ENCODE measurements at regions not wholly inside any gene's neighbourhood (a gene's known extent, or its start where the extent isn't known, plus 50 kb on each side); places are given as distances from the start of the nearest gene placed in this dataset.

DNA sequence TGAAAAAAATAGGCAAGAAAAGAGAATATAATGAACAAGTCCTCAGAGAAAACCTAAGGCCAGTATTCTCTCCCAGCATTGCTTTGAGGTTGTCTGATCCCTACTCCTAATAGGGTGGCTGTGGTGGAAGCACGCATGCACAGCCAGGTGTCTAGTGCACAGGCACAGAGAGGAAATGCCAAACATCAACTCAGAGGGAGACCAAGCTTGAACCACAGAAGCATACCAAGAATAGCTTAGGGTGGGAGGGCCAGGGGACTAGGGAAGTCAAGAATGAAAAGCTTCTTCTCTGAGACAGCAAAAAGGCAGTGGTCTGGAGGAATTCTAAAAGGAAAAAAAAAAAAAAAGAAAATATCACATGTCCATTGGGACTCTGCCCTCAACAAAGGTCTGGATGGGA is 244.1 kb upstream of the API5 start:
- TF ChIP-seq, protein P1, sequence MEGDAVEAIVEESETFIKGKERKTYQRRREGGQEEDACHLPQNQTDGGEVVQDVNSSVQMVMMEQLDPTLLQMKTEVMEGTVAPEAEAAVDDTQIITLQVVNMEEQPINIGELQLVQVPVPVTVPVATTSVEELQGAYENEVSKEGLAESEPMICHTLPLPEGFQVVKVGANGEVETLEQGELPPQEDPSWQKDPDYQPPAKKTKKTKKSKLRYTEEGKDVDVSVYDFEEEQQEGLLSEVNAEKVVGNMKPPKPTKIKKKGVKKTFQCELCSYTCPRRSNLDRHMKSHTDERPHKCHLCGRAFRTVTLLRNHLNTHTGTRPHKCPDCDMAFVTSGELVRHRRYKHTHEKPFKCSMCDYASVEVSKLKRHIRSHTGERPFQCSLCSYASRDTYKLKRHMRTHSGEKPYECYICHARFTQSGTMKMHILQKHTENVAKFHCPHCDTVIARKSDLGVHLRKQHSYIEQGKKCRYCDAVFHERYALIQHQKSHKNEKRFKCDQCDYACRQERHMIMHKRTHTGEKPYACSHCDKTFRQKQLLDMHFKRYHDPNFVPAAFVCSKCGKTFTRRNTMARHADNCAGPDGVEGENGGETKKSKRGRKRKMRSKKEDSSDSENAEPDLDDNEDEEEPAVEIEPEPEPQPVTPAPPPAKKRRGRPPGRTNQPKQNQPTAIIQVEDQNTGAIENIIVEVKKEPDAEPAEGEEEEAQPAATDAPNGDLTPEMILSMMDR (IDR thresholded peaks at IDR 0.05; ENCODE audit: poor library complexity, severe bottlenecking) = no peak
- TF ChIP-seq SMC3 (conservative IDR thresholded peaks at IDR 0.05; ENCODE audit: poor library complexity) = no peak
- TF ChIP-seq, protein P2, sequence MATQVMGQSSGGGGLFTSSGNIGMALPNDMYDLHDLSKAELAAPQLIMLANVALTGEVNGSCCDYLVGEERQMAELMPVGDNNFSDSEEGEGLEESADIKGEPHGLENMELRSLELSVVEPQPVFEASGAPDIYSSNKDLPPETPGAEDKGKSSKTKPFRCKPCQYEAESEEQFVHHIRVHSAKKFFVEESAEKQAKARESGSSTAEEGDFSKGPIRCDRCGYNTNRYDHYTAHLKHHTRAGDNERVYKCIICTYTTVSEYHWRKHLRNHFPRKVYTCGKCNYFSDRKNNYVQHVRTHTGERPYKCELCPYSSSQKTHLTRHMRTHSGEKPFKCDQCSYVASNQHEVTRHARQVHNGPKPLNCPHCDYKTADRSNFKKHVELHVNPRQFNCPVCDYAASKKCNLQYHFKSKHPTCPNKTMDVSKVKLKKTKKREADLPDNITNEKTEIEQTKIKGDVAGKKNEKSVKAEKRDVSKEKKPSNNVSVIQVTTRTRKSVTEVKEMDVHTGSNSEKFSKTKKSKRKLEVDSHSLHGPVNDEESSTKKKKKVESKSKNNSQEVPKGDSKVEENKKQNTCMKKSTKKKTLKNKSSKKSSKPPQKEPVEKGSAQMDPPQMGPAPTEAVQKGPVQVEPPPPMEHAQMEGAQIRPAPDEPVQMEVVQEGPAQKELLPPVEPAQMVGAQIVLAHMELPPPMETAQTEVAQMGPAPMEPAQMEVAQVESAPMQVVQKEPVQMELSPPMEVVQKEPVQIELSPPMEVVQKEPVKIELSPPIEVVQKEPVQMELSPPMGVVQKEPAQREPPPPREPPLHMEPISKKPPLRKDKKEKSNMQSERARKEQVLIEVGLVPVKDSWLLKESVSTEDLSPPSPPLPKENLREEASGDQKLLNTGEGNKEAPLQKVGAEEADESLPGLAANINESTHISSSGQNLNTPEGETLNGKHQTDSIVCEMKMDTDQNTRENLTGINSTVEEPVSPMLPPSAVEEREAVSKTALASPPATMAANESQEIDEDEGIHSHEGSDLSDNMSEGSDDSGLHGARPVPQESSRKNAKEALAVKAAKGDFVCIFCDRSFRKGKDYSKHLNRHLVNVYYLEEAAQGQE (IDR thresholded peaks at IDR 0.05; ENCODE audit: borderline replicate concordance) = no peak
